ENCODE measurements at regions not wholly inside any gene's neighbourhood (a gene's known extent, or its start where the extent isn't known, plus 50 kb on each side); places are given as distances from the start of the nearest gene placed in this dataset.

DNA sequence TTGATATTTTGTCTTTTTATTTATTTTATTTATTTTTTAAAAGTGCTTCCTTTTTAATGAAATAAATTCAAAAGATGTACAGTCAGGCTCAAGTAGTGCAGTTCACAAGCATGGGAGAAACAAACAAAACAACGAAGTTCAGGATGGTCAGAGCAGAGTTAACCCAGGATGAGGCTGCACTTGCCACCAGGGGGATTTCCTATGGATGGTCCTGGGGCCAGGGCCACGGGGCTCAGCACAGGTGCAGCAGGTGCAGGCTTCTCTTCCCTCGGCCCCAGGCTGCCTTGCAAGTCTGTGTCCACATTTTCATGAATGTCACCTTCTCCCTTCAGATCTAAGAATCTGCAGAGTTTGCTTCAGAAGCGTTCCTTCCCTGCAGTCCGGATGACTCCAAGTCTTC is 76.5 kb downstream of the CDCA7 start:
- H3K9me3 ChIP-seq, result no peaks in the 10 kb centered on the region
- FAIRE-seq (no peak), DNase-seq (ENCODE audit: low read depth in 1 of 2, low spot score in 1 of 2) (no peak), ATAC-seq (peak in 1 of 2 experiments; percentile 70; a peak in 3 of 6 replicates)
- POLR2A ChIA-PET, result no interaction called here
- TF ChIP-seq KDM5A (IDR thresholded peaks at IDR 0.05), result no peak
- no peak for TF ChIP-seq PHF8 (IDR thresholded peaks at IDR 0.05; ENCODE audit: borderline replicate concordance, low read depth)
- TF ChIP-seq RAD21 (conservative IDR thresholded peaks at IDR 0.05 in 1 of 2, IDR thresholded peaks at IDR 0.05 in 1 of 2), result no peak
- TF ChIP-seq POLR2A (IDR thresholded peaks at IDR 0.05; ENCODE audit: low read length), result no peak
- TF ChIP-seq EP300 (IDR thresholded peaks at IDR 0.05), result no peak
- TF ChIP-seq CEBPB (IDR thresholded peaks at IDR 0.05), result no peak
- CTCF ChIA-PET, result interaction anchor here (7.5 kb wide), 1 partner anchor 29 kb away, joined by 42 read pairs; no protein-coding TSS in a partner anchor
- H3K4me3 ChIP-seq, result no peak overlapping the region
- WGBS (ENCODE audit: missing lambda C conversion rate), result 63% methylated on average over 5 of the region's 5 CpGs
- no peak overlapping the region for H3K4me2 ChIP-seq
- H3K27ac ChIP-seq, result peak overlapping the region in 1 of 2 experiments; percentile 50; a peak in 1 of 6 replicates
- peaks cover 19% of the 10 kb centered on the region for H3K4me1 ChIP-seq

DNA sequence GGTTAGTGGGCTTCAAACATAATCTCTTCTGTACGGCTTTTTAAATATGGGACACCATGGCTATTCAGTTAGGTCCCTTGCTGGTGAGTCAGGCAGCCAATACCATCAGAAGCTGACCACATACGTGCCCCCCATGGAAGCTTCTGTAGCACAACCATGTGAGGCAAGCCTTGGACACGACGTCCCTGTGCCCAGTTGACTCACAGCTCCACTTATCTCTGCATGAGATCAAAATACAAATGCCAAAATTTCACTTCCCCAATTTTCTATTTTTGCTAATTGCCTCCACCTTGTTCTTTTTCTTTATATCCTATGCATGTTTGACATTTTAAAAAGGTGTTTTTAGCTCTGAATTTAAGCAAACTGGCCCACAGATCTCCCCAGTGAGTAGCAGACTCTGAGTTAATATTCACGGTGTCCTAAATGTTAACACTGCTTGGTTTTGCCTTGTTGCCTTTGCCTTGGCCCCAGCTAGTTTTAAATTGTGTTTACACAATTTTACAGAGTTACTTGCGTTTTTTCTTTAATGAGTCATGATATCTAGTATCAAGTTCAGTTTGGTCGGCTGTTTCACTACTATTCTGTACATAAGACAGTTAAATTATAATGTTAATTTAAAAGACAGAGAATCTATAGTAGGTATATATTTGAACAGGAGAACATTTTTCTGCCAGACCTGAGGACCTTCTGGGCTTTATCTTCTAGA is 77.5 kb downstream of the CDCA7 start:
- Histone ChIP-seq H3K9me3 (no peaks in the 10 kb centered on the region), H3K4me3 (no peak overlapping the region), H3K4me1 (peaks cover 19% of the 10 kb centered on the region), H3K27ac (peak overlapping the region; percentile 8 to 50; a peak in 1 of 6 replicates), H3K4me2 (peak overlapping the region; percentile 57)
- TF ChIP-seq NPAS2 (CRISPR knock-in tag; IDR thresholded peaks at IDR 0.05; ENCODE audit: borderline replicate concordance) (no peak), ZFP36 (IDR thresholded peaks at IDR 0.05; ENCODE audit: borderline replicate concordance, partially characterized antibody) (no peak), SREBF2 (IDR thresholded peaks at IDR 0.05) (no peak), JUNB (IDR thresholded peaks at IDR 0.05) (no peak), GATA3 (IDR thresholded peaks at IDR 0.05; ENCODE audit: borderline replicate concordance) (peak; percentile 26; the same call in 1 of the 2 replicates), HOXA7 (CRISPR knock-in tag; IDR thresholded peaks at IDR 0.05) (no peak)
- FAIRE-seq, result no peak
- ChIA-PET POLR2A (no interaction called here), CTCF (interaction anchor here (0.6 to 7.5 kb wide), 3 partner anchors 15 to 153 kb away, joined by 3 to 42 read pairs (median 3); no protein-coding TSS in a partner anchor)
- 22% methylated on average over 7 of the region's 7 CpGs for WGBS (ENCODE audit: missing lambda C conversion rate)
- ATAC-seq, result no peak; a peak in 1 of 6 replicates
- peak in 1 of 2 experiments; percentile 11 for DNase-seq (ENCODE audit: low read depth in 1 of 2, low spot score in 1 of 2)

DNA sequence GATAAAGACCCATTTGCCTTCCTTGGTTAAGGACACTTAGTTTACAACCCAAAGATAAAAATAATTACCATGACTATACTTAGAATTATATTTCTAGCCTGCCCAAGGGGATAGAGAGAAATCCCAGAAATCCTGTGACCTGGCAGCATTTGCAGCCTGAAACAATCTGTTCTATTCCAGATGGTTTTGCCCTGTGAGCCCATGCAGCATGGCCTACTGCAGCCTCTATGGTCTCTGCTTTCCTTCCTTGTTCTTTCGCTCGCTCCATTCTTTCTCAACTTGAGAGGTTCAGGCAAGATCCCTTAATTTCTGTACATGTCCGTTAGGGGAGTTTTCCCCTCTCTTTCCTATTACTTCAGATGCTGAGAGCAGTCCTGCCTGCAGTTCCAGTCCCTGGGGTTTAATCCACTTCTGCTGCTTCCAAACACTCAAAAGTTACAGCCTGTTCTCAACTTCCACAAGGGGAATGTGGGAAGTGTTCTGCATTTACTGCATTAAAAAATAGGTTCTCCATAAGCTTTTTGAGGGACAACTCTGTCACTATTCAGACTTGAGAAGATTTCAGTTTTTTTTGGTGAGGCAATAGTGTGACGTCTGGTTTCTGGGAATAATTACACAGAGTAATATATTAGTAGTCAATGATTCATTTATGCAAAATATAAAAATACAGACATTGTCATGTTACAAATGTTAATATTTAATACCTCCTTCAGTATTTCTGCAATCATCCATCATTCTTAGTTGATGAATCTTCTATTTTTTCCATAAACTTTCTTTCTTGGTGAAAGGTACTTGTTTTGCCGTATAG is 80.3 kb downstream of the CDCA7 start:
- ChIA-PET CTCF (no interaction called here), POLR2A (no interaction called here)
- WGBS (ENCODE audit: missing lambda C conversion rate), result 72% methylated on average over 5 of the region's 5 CpGs
- Histone ChIP-seq H3K4me3 (no peak overlapping the region), H3K27ac (no peak overlapping the region), H3K4me1 (peaks cover 19% of the 10 kb centered on the region), H3K4me2 (no peak overlapping the region), H3K9me3 (no peaks in the 10 kb centered on the region)
- no peak for TF ChIP-seq CHD4 (IDR thresholded peaks at IDR 0.05; ENCODE audit: borderline replicate concordance)
- no peak for TF ChIP-seq ZSCAN20 (CRISPR knock-in tag; IDR thresholded peaks at IDR 0.05)
- no peak for TF ChIP-seq CBX8 (IDR thresholded peaks at IDR 0.05)
- TF ChIP-seq FOSB (CRISPR knock-in tag; IDR thresholded peaks at IDR 0.05), result no peak
- TF ChIP-seq CHD2 (IDR thresholded peaks at IDR 0.05; ENCODE audit: low read length, partially characterized antibody), result no peak
- no peak for TF ChIP-seq SREBF2 (IDR thresholded peaks at IDR 0.05)
- no peak for TF ChIP-seq NFE2L2 (conservative IDR thresholded peaks at IDR 0.05; ENCODE audit: low read length)
- TF ChIP-seq HDAC2 (IDR thresholded peaks at IDR 0.05), result no peak
- TF ChIP-seq, protein P1, sequence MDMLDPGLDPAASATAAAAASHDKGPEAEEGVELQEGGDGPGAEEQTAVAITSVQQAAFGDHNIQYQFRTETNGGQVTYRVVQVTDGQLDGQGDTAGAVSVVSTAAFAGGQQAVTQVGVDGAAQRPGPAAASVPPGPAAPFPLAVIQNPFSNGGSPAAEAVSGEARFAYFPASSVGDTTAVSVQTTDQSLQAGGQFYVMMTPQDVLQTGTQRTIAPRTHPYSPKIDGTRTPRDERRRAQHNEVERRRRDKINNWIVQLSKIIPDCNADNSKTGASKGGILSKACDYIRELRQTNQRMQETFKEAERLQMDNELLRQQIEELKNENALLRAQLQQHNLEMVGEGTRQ (IDR thresholded peaks at IDR 0.05), result no peak
- TF ChIP-seq EHF (CRISPR knock-in tag; IDR thresholded peaks at IDR 0.05), result no peak
- no peak for TF ChIP-seq HOXA7 (CRISPR knock-in tag; IDR thresholded peaks at IDR 0.05)
- TF ChIP-seq, protein P2, sequence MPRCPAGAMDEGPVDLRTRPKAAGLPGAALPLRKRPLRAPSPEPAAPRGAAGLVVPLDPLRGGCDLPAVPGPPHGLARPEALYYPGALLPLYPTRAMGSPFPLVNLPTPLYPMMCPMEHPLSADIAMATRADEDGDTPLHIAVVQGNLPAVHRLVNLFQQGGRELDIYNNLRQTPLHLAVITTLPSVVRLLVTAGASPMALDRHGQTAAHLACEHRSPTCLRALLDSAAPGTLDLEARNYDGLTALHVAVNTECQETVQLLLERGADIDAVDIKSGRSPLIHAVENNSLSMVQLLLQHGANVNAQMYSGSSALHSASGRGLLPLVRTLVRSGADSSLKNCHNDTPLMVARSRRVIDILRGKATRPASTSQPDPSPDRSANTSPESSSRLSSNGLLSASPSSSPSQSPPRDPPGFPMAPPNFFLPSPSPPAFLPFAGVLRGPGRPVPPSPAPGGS (IDR thresholded peaks at IDR 0.05), result no peak
- no peak for TF ChIP-seq NPAS2 (CRISPR knock-in tag; IDR thresholded peaks at IDR 0.05; ENCODE audit: borderline replicate concordance)
- TF ChIP-seq TP53 (CRISPR knock-in tag; IDR thresholded peaks at IDR 0.05), result no peak
- TF ChIP-seq JUN (IDR thresholded peaks at IDR 0.05), result no peak
- no peak for TF ChIP-seq ZNF302 (CRISPR knock-in tag; IDR thresholded peaks at IDR 0.05)
- TF ChIP-seq, protein P3, sequence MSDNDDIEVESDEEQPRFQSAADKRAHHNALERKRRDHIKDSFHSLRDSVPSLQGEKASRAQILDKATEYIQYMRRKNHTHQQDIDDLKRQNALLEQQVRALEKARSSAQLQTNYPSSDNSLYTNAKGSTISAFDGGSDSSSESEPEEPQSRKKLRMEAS (IDR thresholded peaks at IDR 0.05), result no peak
- no peak for TF ChIP-seq EHMT2 (IDR thresholded peaks at IDR 0.05; ENCODE audit: low read depth)
- TF ChIP-seq HEYL (CRISPR knock-in tag; IDR thresholded peaks at IDR 0.05), result no peak
- TF ChIP-seq CBX2 (IDR thresholded peaks at IDR 0.05; ENCODE audit: borderline replicate concordance, low read depth), result no peak
- ATAC-seq (no peak), FAIRE-seq (no peak), DNase-seq (ENCODE audit: low read depth in 1 of 2, low spot score in 1 of 2) (no peak)

Data from A549 (cell line).